ENCODE measurements at regions not wholly inside any gene's neighbourhood (a gene's known extent, or its start where the extent isn't known, plus 50 kb on each side); places are given as distances from the start of the nearest gene placed in this dataset.
"Not testable (repeated sequence)": the region's sequence is repeated elsewhere in the genome, so short reads cannot be mapped to it uniquely, and the experiment has no call there.

- DNase-seq (ENCODE audit: low read depth in 2 of 2): no peak
These were observed 880.8 kb upstream of the SLC35B3 start for GRCh38 chr6:9315966-9316650.

- no peak for DNase-seq (ENCODE audit: low read depth in 2 of 2)
These were observed 872.9 kb upstream of the SLC35B3 start for GRCh38 chr6:9308284-9308683.

GRCh38 chr6:9307786-9308185, 872.4 kb upstream of the SLC35B3 start:
- no peak for DNase-seq (ENCODE audit: low read depth in 2 of 2)

GRCh38 chr6:9307187-9307586, 871.8 kb upstream of the SLC35B3 start:
- no peak for DNase-seq (ENCODE audit: low read depth in 2 of 2)

GRCh38 chr6:9295644-9296043, 860.3 kb upstream of the SLC35B3 start:
- DNase-seq (ENCODE audit: low read depth in 2 of 2): no peak

- no peak for DNase-seq (ENCODE audit: low read depth in 2 of 2)
These were observed 857.6 kb upstream of the SLC35B3 start for GRCh38 chr6:9292975-9293374.

- DNase-seq (ENCODE audit: low read depth in 2 of 2): not testable (repeated sequence)
These were observed 855.0 kb upstream of the SLC35B3 start for GRCh38 chr6:9290342-9290741.

GRCh38 chr6:9272671-9273070, 837.3 kb upstream of the SLC35B3 start:
- no peak for DNase-seq (ENCODE audit: low read depth in 2 of 2)

- no peak for DNase-seq (ENCODE audit: low read depth in 2 of 2)
These were observed 831.4 kb upstream of the SLC35B3 start for GRCh38 chr6:9266741-9267140.

GRCh38 chr6:9257215-9257614, 821.9 kb upstream of the SLC35B3 start:
- no peak for DNase-seq (ENCODE audit: low read depth in 2 of 2)

GRCh38 chr6:9254251-9254650, 818.9 kb upstream of the SLC35B3 start:
- no peak for DNase-seq (ENCODE audit: low read depth in 2 of 2)

- DNase-seq (ENCODE audit: low read depth in 2 of 2): no peak
These were observed 817.5 kb upstream of the SLC35B3 start for GRCh38 chr6:9252799-9253198.

GRCh38 chr6:9250852-9251251, 815.5 kb upstream of the SLC35B3 start:
- DNase-seq (ENCODE audit: low read depth in 2 of 2): no peak

- no peak for DNase-seq (ENCODE audit: low read depth in 2 of 2)
These were observed 812.8 kb upstream of the SLC35B3 start for GRCh38 chr6:9248133-9248532.

- no peak for DNase-seq (ENCODE audit: low read depth in 2 of 2)
These were observed 805.5 kb upstream of the SLC35B3 start for GRCh38 chr6:9240861-9241260.

- DNase-seq (ENCODE audit: low read depth in 2 of 2): no peak
These were observed 801.1 kb upstream of the SLC35B3 start for GRCh38 chr6:9236443-9236842.

GRCh38 chr6:9233686-9234085, 798.3 kb upstream of the SLC35B3 start:
- no peak for DNase-seq (ENCODE audit: low read depth in 2 of 2)

- DNase-seq (ENCODE audit: low read depth in 2 of 2): no peak
These were observed 797.9 kb upstream of the SLC35B3 start for GRCh38 chr6:9233226-9233625.

- no peak for DNase-seq (ENCODE audit: low read depth in 2 of 2)
These were observed 790.1 kb upstream of the SLC35B3 start for GRCh38 chr6:9225441-9225871.

GRCh38 chr6:9224539-9224938, 789.2 kb upstream of the SLC35B3 start:
- DNase-seq (ENCODE audit: low read depth in 2 of 2): no peak

- DNase-seq (ENCODE audit: low read depth in 2 of 2): not testable (repeated sequence)
These were observed 778.4 kb upstream of the SLC35B3 start for GRCh38 chr6:9213717-9214116.

GRCh38 chr6:9208966-9209365, 773.6 kb upstream of the SLC35B3 start:
- DNase-seq (ENCODE audit: low read depth in 2 of 2): no peak

- no peak for DNase-seq (ENCODE audit: low read depth in 2 of 2)
These were observed 770.3 kb upstream of the SLC35B3 start for GRCh38 chr6:9205645-9206044.

GRCh38 chr6:9204171-9204570, 768.8 kb upstream of the SLC35B3 start:
- DNase-seq (ENCODE audit: low read depth in 2 of 2): no peak

Measured in stimulated activated CD8-positive, alpha-beta memory T cell treated with anti-CD3 and anti-CD28 coated beads, Interleukin-7, amount 100 ng/mL, for 1 hour (primary cell).